K562 (cell line): ENCODE measurements at regions not wholly inside any gene's neighbourhood (a gene's known extent, or its start where the extent isn't known, plus 50 kb on each side); places are given as distances from the start of the nearest gene placed in this dataset.

Source experiments
- ATAC-seq: fragments of 200-7000 bp; cut with Tn5 transposase; 3 replicates; pipeline ENCODE4 v1.9.1; 2020; ENCODE audit warnings: moderate library complexity
- BruUV-seq: library from RNA; stranded (reverse); fragments of 400-500 nt; replicated peaks from 2 replicates; lab custom pipeline; 2021; lab: Mats Ljungman, UMichigan
- CTCF ChIA-PET: fragments of 300-600 bp; formaldehyde crosslinking; extraction: SDS; loops from one replicate; lab custom pipeline; 2021; ENCODE audit warnings: low intra/inter-chr PET ratio; lab: Yijun Ruan, JAX
- POLR2A ChIA-PET: fragments of 300-600, 350-650 bp; sonication (Branson Sonifier 250); formaldehyde crosslinking; extraction: SDS; loops from one replicate; lab custom pipeline; 2021; ENCODE audit warnings: antibody characterized with exemption, inconsistent platforms; lab: Yijun Ruan, JAX
- DNase-seq, 4 experiments: peaks; one replicate each; pipeline versions ENCODE4 v3.0.0 to v3.0.0-alpha.2; 2011 to 2018; ENCODE audit warnings: low spot score in 3 of 4, mixed read lengths in 3 of 4; ENCODE audit errors: extremely low read depth in 1 of 4
- FAIRE-seq: peaks from 2 replicates; lab custom pipeline; 2011; peaks lifted over from hg19 to GRCh38; lab: Jason Lieb, UNC
- H2AFZ ChIP-seq: 2 replicates; pipeline ENCODE4 v1.6.0; 2011; ENCODE audit warnings: low read depth, low read length, control low read depth, inconsistent platforms
- H3K27ac ChIP-seq: fragments of 200-600 bp; 3 replicates; pipeline ENCODE4 v1.8.0; 2011; ENCODE audit warnings: low read depth, mild to moderate bottlenecking, control low read depth, inconsistent platforms, low read length, moderate library complexity, mixed read lengths; ENCODE audit errors: extremely low read depth
- H3K27me3 ChIP-seq, 2 experiments: fragments of 300-600 bp in 1 of 2; 2 replicates in 1 of 2; 3 replicates in 1 of 2; pipeline versions ENCODE4 v1.6.0 to v1.8.0; 2011; ENCODE audit warnings: inconsistent platforms in 2 of 2, low read length in 2 of 2, mild to moderate bottlenecking in 1 of 2, mixed read lengths in 1 of 2, moderate library complexity in 1 of 2; ENCODE audit not compliant: control insufficient read depth in 2 of 2, insufficient read depth in 2 of 2
- H3K36me3 ChIP-seq: fragments of 300-600 bp; 3 replicates; pipeline ENCODE4 v1.8.0; 2011; ENCODE audit warnings: mild to moderate bottlenecking, low read length, inconsistent platforms; ENCODE audit not compliant: control insufficient read depth, insufficient read depth
- H3K4me1 ChIP-seq, 2 experiments: fragments of 200-600 bp in 1 of 2; replicated peaks in 1 of 2; 2 replicates in 1 of 2; 3 replicates in 1 of 2; pipeline versions ENCODE4 v1.5.1 to v1.8.0; 2011; ENCODE audit warnings: inconsistent platforms in 2 of 2, low read length in 2 of 2, mild to moderate bottlenecking in 1 of 2, mixed read lengths in 1 of 2, moderate library complexity in 1 of 2; ENCODE audit not compliant: control insufficient read depth in 2 of 2, insufficient read depth in 2 of 2
- H3K4me2 ChIP-seq: 2 replicates; pipeline ENCODE4 v1.6.1; 2011; ENCODE audit warnings: low read length, control low read depth, inconsistent platforms, mixed read lengths; ENCODE audit not compliant: insufficient read depth
- H3K4me3 ChIP-seq: fragments of 200-600 bp; sonication (generic), shearing (Covaris generic); 2 replicates; pipeline ENCODE4 v1.5.1; 2016; ENCODE audit warnings: control low read depth, inconsistent platforms
- H3K79me2 ChIP-seq: fragments of 200-600 bp; 3 replicates; pipeline ENCODE4 v1.8.0; 2011; ENCODE audit warnings: low read length, inconsistent platforms; ENCODE audit not compliant: control insufficient read depth, insufficient read depth
- H3K9ac ChIP-seq, 2 experiments: 2 replicates each; pipeline versions ENCODE4 v1.6.0 to v1.6.1; 2011; ENCODE audit warnings: low read depth in 2 of 2, low read length in 2 of 2, control low read depth in 1 of 2, inconsistent platforms in 1 of 2, mild to moderate bottlenecking in 1 of 2, mixed read lengths in 1 of 2; ENCODE audit not compliant: insufficient read depth in 1 of 2
- H3K9me1 ChIP-seq: one replicate; pipeline ENCODE4 v1.6.0; 2011; ENCODE audit warnings: inconsistent platforms, mild to moderate bottlenecking, low read length, moderate library complexity; ENCODE audit not compliant: control insufficient read depth, insufficient read depth
- H3K9me3 ChIP-seq: replicated peaks from 2 replicates; pipeline ENCODE4 v1.5.1; 2011; ENCODE audit warnings: low read depth, low read length, inconsistent platforms; ENCODE audit not compliant: control insufficient read depth, insufficient read depth
- H4K20me1 ChIP-seq: replicated peaks from 2 replicates; pipeline ENCODE4 v1.6.1; 2011; ENCODE audit warnings: low read length, inconsistent platforms, mixed read lengths; ENCODE audit not compliant: control insufficient read depth, insufficient read depth
- CBX2 ChIP-seq: fragments of 200-600 bp; sonication (generic); IDR thresholded peaks from one replicate; pipeline ENCODE4 v1.6.1; 2012; ENCODE audit warnings: mild to moderate bottlenecking, low read length, inconsistent platforms; ENCODE audit not compliant: insufficient read depth, poor library complexity, severe bottlenecking
- CEBPG ChIP-seq, 3 experiments: fragments of 200-800 bp in 1 of 3; sonication (Bioruptor generic) in 1 of 3; sonication (generic) in 1 of 3; formaldehyde crosslinking in 1 of 3; IDR thresholded peaks in 2 of 3; conservative IDR thresholded peaks in 1 of 3; 2 replicates each; pipeline versions ENCODE4 v1.6.1 to v1.8.0; 2016 to 2022; ENCODE audit warnings: missing compliant biosample characterization in 2 of 3, missing genetic modification characterization in 2 of 3, mild to moderate bottlenecking in 1 of 3, missing genetic modification reagents in 1 of 3
- EGR1 ChIP-seq: fragments of 450-650 bp; conservative IDR thresholded peaks from 2 replicates; pipeline ENCODE4 v1.6.1; 2017; ENCODE audit warnings: mild to moderate bottlenecking
- JUND ChIP-seq, 2 experiments: IDR thresholded peaks; 2 replicates in 1 of 2; 3 replicates in 1 of 2; pipeline ENCODE4 v1.6.1; 2011; ENCODE audit warnings: borderline replicate concordance in 2 of 2, low read depth in 2 of 2, low read length in 2 of 2, improper control_type of control experiment in 1 of 2, missing biosample characterization in 1 of 2, missing genetic modification characterization in 1 of 2, missing genetic modification reagents in 1 of 2
- KLF1 ChIP-seq: fragments of 450-650 bp; IDR thresholded peaks from 2 replicates; pipeline ENCODE4 v1.6.1; 2016; ENCODE audit warnings: missing genetic modification characterization, missing compliant biosample characterization
- NR2F6 ChIP-seq: fragments of 450-650 bp; formaldehyde crosslinking; IDR thresholded peaks from 2 replicates; pipeline ENCODE4 v1.4.0; 2020; ENCODE audit warnings: mild to moderate bottlenecking
- RAD51 ChIP-seq: fragments of 450-650 bp; IDR thresholded peaks from 2 replicates; pipeline ENCODE4 v1.7.1; 2016; ENCODE audit warnings: low read depth, mild to moderate bottlenecking, borderline replicate concordance
- SMC3 ChIP-seq: conservative IDR thresholded peaks from 2 replicates; pipeline ENCODE4 v1.6.1; 2011; ENCODE audit warnings: low read depth, low read length, improper control_type of control experiment; ENCODE audit not compliant: insufficient read depth
- TRIM24 ChIP-seq, 2 experiments: fragments of 450-650 bp; IDR thresholded peaks; 2 replicates each; pipeline ENCODE4 v1.6.1; 2016
- ZNF146 ChIP-seq: IDR thresholded peaks from one replicate; pipeline ENCODE4 v1.6.1; 2018; ENCODE audit warnings: missing compliant biosample characterization; ENCODE audit not compliant: unreplicated experiment
- WGBS: fragments of 100-300 bp; shearing (Covaris generic); methylation state at CpG from one replicate; pipeline ENCODE4 v1.1.6; 2016; ENCODE audit warnings: low coverage, mixed read lengths; ENCODE audit not compliant: insufficient coverage; ENCODE audit errors: missing lambda C conversion rate; 5-methylcytosine and 5-hydroxymethylcytosine counted together
- in situ Hi-C: fragments of 300-500 bp; cut with MboI; formaldehyde crosslinking; loops from 4 replicates; pipeline ENCODE4 v1.15.0; 2018; ENCODE audit warnings: inconsistent platforms, mixed read lengths
- intact Hi-C: fragments of 100-400 bp; cut with micrococcal nuclease; formaldehyde crosslinking; loops from 2 replicates; pipeline ENCODE4 v1.14.2; 2022

- H3K27ac ChIP-seq = peak overlapping the region; percentile 57; the same call in 2 of the 3 replicates
- WGBS = 69% methylated on average over 7 of the region's 7 CpGs
- ATAC-seq (no peak), DNase-seq (no peak), FAIRE-seq (no peak)
- in situ Hi-C loops = no loop called here
- BruUV-seq = no TSS peak
- H3K4me1 ChIP-seq = peaks cover 38 to 43% of the 10 kb centered on the region in 2 experiments
- no peak overlapping the region for H3K9ac ChIP-seq
- no peaks in the 10 kb centered on the region for H3K36me3 ChIP-seq
- H4K20me1 ChIP-seq = no peaks in the 10 kb centered on the region
- no peaks in the 10 kb centered on the region for H3K79me2 ChIP-seq
- CTCF ChIA-PET = no interaction called here
- intact Hi-C loops = no loop called here
- no peak for TF ChIP-seq NR2F6 (CRISPR knock-in tag)
- TF ChIP-seq ZNF146 (CRISPR knock-in tag) = peak; percentile 75
- no peak for TF ChIP-seq CBX2
- POLR2A ChIA-PET = interaction anchor here (1.2 kb wide), 1 partner anchor 33 kb away, joined by 3 read pairs; no protein-coding TSS in a partner anchor
- H3K27me3 ChIP-seq = no peaks in the 10 kb centered on the region
- H2AFZ ChIP-seq = peak overlapping the region; percentile 73
- H3K4me3 ChIP-seq = no peak overlapping the region
- peak overlapping the region; percentile 25; the same call in 1 of the 2 replicates for H3K4me2 ChIP-seq
- H3K9me3 ChIP-seq = peaks cover 5% of the 10 kb centered on the region; the same call in 1 of the 2 replicates
- no peaks in the 10 kb centered on the region for H3K9me1 ChIP-seq
These were observed 67.9 kb upstream of the NCOR2 start for GRCh38 chr12:124635316-124635715.

GRCh38 chr12:124633365-124634362 lies 66.3 kb upstream of the NCOR2 start:
- no peaks in the 10 kb centered on the region for H3K27me3 ChIP-seq
- in situ Hi-C loops (no loop called here), intact Hi-C loops (no loop called here)
- peak in 1 of 4 experiments; percentile 18 for DNase-seq
- no TSS peak for BruUV-seq
- peak; percentile 61 for FAIRE-seq
- no peaks in the 10 kb centered on the region for H3K9me1 ChIP-seq
- ATAC-seq = peak; percentile 47
- peaks cover 5% of the 10 kb centered on the region; the same call in 1 of the 2 replicates for H3K9me3 ChIP-seq
- peak overlapping the region in 1 of 2 experiments; percentile 71; a peak in 2 of 4 replicates for H3K9ac ChIP-seq
- peaks cover 38 to 43% of the 10 kb centered on the region in 2 experiments for H3K4me1 ChIP-seq
- H2AFZ ChIP-seq = peak overlapping the region; percentile 92
- H3K4me2 ChIP-seq = peak overlapping the region; percentile 14
- POLR2A ChIA-PET = no interaction called here
- H3K27ac ChIP-seq = peak overlapping the region; percentile 65; the same call in 2 of the 3 replicates
- no peaks in the 10 kb centered on the region for H4K20me1 ChIP-seq
- no peak overlapping the region for H3K4me3 ChIP-seq
- no peaks in the 10 kb centered on the region for H3K79me2 ChIP-seq
- CTCF ChIA-PET = no interaction called here
- H3K36me3 ChIP-seq = no peaks in the 10 kb centered on the region
- WGBS = 45% methylated on average over 16 of the region's 17 CpGs
- TF ChIP-seq KLF1 (peak; percentile 46; the same call in 1 of the 2 replicates), RAD51 (peak; percentile 47; the same call in 1 of the 2 replicates), TRIM24 (IDR thresholded peaks at IDR 0.05) (0 out of 4 replicates have a peak, but pooled peaks of 1 of the 2 experiments have one; percentile 8), SMC3 (no peak), EGR1 (peak; percentile 74), CEBPG (CRISPR knock-in tag; IDR thresholded peaks at IDR 0.05) (no peak), CEBPG (tag; conservative IDR thresholded peaks at IDR 0.05 in 1 of 2, IDR thresholded peaks at IDR 0.05 in 1 of 2) (peak; percentile 77 to 84), JUND (IDR thresholded peaks at IDR 0.05; ENCODE audit: borderline replicate concordance, low read depth, low read length) (0 out of 2 replicates have a peak, but pooled peaks have one; percentile 5), JUND (tag; IDR thresholded peaks at IDR 0.05; ENCODE audit: borderline replicate concordance, low read depth, low read length) (0 out of 3 replicates have a peak, but pooled peaks have one; percentile 12)
